ENCODE measurements at regions not wholly inside any gene's neighbourhood (a gene's known extent, or its start where the extent isn't known, plus 50 kb on each side); places are given as distances from the start of the nearest gene placed in this dataset.

DNA sequence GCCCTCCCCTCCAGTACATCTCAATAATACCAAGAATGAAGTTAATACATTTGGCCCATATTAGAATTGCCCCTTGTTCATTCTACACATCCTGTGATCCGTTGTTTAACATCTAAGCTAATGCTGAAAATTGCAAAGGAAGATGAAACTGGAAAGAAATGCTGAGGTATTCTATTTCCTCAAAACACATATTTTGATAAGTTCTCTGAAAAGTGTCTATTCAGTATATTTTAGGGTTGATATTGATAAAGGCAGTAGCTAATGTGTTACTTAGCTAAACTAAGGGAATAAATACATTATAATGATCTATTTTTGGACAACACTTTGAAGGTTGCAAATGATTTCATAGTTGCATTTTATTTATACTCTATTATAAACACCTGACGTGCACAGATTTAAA lies 702.6 kb upstream of the ROBO1 start:
- no peak for DNase-seq
- intact Hi-C loops (cut with DNase I), result no loop called here

DNA sequence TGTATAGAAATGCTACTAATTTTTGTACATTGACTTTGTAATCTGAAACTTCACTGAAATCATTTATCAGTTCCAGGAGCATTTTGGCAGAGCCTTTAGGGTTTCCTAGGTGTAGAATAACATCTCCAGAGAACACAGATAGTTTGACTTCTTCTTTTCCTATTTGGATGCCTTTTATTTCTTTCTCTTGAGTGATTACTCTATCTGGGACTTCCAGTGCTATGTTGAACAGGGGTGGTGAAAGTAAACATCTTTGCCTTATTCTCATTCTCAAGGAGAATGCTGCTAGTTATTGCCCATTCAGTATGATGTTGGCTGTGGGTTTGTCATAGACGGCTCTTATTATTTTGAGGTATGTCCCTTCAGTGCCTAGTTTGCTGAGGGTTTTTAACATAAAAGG lies 697.9 kb upstream of the ROBO1 start:
- DNase-seq, result no peak
- intact Hi-C loops (cut with DNase I), result no loop called here

DNA sequence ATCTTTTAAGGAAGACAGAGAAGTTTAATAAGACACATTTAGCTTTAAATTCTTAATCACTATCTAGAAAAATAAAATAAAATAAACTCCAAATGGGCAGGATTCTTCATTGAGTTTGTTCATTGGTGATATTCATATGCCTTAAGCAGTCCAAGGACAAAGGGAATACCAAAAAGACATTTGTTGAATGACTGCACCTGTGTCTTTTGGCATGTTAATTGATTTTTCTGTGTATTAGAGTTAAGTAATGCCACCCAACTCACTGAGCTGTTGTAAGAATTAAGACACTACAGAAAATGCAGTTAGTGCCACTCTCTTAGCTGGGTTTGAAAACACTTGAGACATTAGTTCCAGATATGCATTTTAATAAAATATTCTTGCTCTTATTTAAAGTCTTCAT lies 683.6 kb upstream of the ROBO1 start:
- intact Hi-C loops (cut with DNase I), result no loop called here
- no peak for DNase-seq

GRCh38 chr3:80445641-80446040 lies 677.8 kb upstream of the ROBO1 start:
- DNase-seq, result no peak
- intact Hi-C loops (cut with DNase I), result no loop called here

DNA sequence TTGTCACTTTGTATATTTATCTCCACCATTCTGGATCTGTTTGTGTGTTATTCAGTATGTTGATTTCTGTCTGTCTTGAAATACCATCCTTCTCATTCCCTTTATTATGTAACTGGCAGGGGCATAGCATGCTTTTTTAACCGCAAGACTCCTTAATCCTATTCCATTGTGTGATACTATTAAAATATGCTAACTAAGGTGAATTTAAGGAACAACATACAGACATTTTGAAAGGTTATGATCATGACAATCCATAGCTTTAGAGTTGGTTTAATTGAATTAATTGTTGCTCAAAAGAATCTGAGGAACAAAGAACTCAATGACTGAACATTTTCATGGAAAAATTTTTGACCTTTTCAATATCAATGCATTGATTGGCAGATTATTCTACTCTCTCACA lies 677.3 kb upstream of the ROBO1 start:
- DNase-seq, result no peak
- intact Hi-C loops (cut with DNase I), result no loop called here

DNA sequence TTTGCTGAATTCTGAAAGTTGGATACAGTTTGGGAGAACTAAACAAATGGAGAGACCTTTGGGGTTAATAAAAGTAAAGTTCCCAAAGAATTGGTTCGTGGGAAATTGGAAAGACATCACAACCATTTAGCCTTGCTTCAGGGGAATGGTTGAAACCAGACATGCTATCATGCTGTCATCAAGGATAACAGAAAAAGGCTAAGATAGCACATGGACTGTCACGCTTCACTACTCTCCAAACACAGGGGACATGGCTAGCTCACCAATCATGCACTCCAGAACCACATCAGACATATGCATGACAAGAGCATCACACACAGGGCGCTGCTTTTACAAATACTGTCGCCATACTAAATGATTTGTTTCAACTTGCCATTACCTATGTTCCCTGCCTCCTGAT lies 671.7 kb upstream of the ROBO1 start:
- DNase-seq, result no peak
- intact Hi-C loops (cut with DNase I), result no loop called here

DNA sequence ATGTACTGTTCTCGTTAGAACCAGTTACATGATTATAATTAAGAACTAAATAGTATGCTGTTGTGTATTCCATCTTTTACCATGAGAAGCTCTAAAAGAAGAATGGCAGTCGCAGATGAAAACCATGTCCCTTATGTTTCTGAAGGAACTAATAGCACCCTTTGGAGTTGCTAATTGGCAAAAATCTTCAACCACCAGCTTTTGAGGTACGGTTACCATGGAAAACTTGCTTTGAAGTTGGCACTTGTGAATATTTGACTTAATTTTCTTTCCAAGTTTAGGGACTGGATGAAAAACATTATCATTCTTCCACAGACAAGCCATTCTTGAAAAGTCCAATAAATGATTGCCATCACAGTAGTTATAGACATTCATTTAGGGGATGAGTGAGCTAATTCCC lies 666.6 kb upstream of the ROBO1 start:
- DNase-seq, result no peak
- intact Hi-C loops (cut with DNase I), result no loop called here

- no peak for DNase-seq
Measured at GRCh38 chr3:80424951-80425350, 657.2 kb upstream of the ROBO1 start.

DNA sequence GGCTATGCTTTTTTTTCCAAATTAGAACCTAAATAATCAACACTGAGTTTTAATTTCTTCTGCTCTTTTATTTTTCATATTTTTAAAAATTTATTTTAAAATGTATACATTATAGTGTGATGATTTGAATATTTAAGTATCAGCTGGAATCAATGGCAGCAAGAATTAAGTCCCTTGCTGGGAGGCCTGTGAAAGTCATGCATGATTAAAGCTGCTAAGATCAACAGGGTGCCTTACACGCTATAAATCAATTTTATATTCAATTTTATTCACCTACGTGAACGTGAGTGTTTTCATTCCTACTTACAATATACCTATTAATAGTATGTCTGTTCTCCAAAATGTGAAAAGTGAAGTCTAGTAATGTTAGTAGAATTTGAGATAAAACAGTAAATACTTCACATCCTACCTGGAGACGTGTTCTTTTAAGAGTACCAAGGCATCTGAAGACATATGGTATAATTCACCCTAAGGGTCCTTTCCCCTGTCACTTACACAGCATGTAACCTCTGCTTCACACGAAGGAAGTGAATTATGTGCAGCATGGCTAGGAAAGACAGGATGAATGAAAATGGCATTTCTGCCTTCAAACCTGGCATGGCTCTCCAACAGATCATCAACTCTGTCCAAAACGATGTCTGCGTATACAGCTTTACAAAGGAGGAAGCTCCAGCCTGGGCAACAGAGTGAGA lies 640.4 kb upstream of the ROBO1 start:
- DNase-seq, result no peak
- intact Hi-C loops (cut with DNase I), result no loop called here

More at GRCh38 chr3:80424951-80425350, 657.2 kb upstream of the ROBO1 start:
- intact Hi-C loops (cut with DNase I), result no loop called here

GRCh38 chr3:80405618-80406017 lies 637.8 kb upstream of the ROBO1 start:
- intact Hi-C loops (cut with DNase I), result no loop called here
- no peak for DNase-seq

- no peak for DNase-seq
- intact Hi-C loops (cut with DNase I), result no loop called here
Measured at GRCh38 chr3:80395023-80395422, 627.2 kb upstream of the ROBO1 start.

GRCh38 chr3:80391573-80391972 lies 623.8 kb upstream of the ROBO1 start:
- DNase-seq, result no peak
- intact Hi-C loops (cut with DNase I), result no loop called here

GRCh38 chr3:80384811-80385210 lies 617.0 kb upstream of the ROBO1 start:
- intact Hi-C loops (cut with DNase I), result no loop called here
- DNase-seq, result no peak

- DNase-seq, result no peak
- intact Hi-C loops (cut with DNase I), result no loop called here
Measured at GRCh38 chr3:80374423-80374822, 606.6 kb upstream of the ROBO1 start.

DNA sequence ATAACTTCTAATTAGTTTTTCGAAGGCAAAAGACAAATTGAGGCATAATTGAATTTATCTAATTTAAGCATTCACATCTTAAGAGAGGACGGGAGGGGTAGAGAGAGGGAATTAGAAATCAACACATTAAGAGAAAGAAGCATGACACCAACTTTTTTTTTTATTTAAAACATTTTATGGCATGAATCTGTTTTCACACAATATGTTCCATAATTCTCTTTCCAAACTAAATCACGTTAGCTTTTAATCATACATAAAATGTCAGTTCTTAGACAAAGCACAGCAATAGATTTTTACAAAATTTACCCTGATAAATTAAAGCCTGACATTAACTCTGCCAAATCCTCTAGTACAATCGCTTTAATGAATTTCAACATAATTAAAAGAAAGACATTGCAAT lies 600.8 kb upstream of the ROBO1 start:
- DNase-seq, result no peak
- intact Hi-C loops (cut with DNase I), result no loop called here

DNA sequence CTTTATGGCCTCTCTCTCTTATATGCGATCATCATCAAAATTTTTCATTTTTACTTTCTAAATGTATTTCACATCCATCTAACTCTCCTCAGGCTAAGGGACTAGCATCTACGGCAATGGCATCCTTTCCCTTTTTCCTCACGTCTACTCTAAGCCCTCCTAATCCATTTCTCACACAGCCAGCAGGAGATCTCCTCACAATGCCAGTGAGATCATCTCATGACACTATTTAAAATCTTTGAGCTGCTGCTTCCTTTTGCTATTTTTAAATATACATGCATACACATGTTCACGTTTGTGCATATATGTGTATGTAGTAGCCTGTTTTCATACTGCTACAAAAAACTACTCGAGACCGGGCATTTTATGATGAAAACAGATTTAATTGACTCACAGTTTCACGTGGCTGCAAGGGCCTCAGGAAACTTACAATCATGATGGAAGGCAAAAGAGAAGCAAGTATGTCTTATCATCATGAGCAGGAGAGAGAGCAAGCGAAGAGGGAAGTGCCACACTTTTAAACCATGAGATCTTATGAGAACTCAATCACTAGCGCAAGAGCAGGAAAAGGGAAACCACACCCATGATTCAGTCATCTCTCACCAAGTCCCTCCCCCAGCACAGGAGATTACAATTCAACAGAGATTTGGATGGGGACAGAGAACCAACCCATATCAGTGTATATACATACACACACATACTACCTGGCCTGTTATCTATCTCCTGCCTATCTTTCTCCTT lies 599.2 kb upstream of the ROBO1 start:
- DNase-seq, result no peak
- intact Hi-C loops (cut with DNase I), result no loop called here

DNA sequence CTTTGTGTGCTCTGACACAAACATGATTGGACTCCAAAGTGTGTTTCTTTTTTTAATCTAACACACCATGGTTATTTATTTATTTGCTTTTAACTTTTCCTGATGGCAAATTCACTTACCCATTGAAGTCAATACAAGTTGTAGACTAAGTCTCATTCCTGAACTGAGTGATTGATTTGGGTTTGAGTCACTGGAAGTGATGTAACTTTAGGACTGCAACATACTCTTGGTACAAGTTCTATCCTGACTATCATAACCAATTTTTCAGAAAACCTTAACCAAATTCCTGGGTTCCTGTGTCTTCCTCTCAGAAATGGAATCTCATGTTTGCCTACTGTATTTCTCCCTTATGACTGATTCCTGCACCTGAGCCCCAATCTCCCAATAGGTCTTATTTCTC lies 590.0 kb upstream of the ROBO1 start:
- intact Hi-C loops (cut with DNase I), result no loop called here
- DNase-seq, result no peak

DNA sequence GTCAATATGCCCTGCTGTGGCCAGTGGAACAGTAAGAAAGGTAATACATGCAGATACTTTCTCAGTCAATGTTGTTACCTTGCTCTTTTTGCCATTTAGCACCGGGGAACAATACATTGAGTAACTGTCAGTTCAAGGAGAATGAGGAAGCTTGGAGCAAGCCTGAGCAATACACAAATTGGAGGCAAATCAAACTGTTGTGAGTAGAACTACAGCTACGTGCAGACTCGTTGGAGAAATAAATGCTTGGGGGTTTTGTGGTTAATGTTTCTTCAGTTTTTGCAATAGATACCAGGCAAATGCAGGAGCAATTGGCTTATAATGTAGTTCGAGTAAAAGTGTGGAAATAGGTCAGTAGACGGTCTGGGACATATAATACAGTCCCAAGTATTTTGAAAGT lies 587.3 kb upstream of the ROBO1 start:
- intact Hi-C loops (cut with DNase I), result no loop called here
- DNase-seq, result no peak

GRCh38 chr3:80351201-80351600 lies 583.4 kb upstream of the ROBO1 start:
- no peak for DNase-seq
- intact Hi-C loops (cut with DNase I), result no loop called here

- intact Hi-C loops (cut with DNase I), result no loop called here
- no peak for DNase-seq
Measured at GRCh38 chr3:80350771-80351170, 583.0 kb upstream of the ROBO1 start.

- intact Hi-C loops (cut with DNase I), result no loop called here
- DNase-seq, result no peak
Measured at GRCh38 chr3:80338366-80338765, 570.6 kb upstream of the ROBO1 start.
